Islet of Langerhans (tissue), 1 donor: ENCODE measurements at regions not wholly inside any gene's neighbourhood (a gene's known extent, or its start where the extent isn't known, plus 50 kb on each side); places are given as distances from the start of the nearest gene placed in this dataset.
"Not testable (repeated sequence)": the region's sequence is repeated elsewhere in the genome, so short reads cannot be mapped to it uniquely, and the experiment has no call there.

Source experiments
- FAIRE-seq: peaks from one replicate; lab custom pipeline; 2011; peaks lifted over from hg19 to GRCh38; lab: Jason Lieb, UNC

DNA sequence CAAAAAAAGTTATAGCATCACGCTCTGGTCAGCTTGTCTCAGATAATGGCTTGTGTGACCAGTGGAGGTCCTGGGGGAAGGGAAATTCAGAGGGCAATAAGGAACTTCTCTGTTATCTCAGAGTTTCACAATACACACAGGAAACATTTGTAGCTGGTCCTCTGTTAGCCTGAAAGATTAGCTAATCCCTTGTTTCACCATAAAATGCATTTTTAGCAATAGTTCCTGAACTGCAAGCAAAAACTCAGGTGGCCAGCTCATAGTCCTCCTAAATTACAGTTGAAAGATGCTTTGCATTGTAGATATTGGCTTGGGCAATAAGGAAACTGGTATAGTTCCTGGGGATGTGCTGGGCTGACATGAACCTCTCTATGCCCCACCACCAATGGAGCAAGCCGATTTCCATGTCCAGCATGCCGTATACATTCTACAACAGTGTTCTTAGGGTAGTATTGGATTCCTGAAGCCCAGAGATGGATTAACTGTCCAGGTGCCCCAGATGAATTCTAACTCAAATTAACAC is 141.5 kb upstream of the TBL1XR1 start:
- no peak for FAIRE-seq

DNA sequence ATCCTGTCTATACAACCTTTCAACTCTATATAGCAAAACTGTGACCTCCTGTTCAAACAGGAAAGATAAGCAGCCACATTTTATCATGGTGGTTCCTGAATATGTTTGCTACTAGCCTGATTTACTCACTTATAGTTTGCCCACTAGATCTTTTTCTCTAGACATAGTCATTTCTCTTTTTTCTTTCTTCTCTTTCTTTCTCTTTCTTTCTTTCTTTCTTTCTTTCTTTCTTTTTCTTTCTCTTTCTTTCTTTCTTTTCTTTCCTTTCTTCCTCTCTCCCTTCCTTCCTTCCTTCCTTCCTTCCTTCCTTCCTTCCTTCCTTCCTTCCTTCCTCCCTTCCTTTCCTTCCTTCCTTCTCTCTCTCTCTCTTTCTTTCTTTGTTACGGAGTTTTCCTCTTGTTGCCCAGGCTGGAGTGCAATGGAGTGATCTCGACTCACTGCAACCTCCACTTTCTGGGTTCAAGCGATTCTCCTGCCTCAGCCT is 142.0 kb upstream of the TBL1XR1 start:
- FAIRE-seq, result not testable (repeated sequence)

DNA sequence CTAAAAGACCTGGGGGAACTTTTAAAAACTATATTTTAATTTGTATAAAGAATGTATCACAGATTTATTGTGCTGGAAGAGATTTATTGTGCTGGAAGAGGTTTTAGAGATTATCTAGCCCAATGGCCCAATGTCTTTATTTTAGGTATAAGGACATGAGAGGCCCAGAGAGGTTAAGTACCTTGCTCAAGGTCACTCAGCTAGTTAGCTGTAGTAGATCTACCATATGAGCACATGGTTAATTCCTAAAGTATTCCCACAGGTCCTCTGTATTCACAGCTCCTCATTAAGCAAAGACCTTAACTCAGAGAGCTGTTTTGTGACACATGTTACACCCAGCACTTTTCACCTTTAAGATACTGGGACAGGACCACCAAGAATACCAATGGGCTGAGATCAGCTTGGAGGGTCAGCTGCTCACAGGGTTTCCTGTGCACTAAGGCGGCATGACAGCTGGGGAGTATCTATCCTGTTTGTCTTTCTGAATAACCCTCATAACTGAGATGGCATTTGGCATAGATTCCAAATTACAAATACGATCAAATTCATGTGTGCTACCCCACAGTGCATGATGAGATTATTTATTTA is 143.1 kb upstream of the TBL1XR1 start:
- FAIRE-seq, result no peak

DNA sequence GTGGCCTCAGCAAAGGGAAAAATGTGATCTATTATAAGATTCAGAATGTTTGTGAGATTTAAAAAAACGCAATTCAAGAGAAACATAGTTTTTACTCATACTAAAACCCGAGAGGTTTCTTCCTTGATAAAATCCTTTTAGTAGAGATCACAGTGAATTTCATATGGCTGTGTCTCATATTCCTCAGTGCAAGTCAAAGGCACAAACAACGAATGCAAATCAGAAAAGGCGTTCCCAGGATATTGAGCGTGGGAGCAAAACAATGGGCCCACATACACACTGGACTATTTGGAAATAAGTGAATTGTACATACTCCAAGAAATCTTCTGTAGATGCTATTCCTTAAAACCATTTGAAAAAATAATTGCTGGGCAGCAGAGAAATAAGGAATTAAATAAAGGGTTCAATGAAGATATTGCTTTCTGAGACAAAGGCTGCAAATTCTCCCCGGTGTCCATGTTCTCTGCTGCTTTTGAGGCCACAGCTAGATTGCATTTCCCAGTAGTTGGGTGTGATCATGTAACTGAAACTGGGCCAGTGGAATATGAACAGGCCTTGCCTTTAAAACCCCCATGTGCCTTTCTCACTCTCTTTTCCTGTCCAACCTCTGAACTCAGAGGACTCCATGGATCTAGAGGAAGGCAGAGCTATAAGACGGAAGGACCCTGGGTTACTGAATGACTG is 144.6 kb upstream of the TBL1XR1 start:
- no peak for FAIRE-seq

DNA sequence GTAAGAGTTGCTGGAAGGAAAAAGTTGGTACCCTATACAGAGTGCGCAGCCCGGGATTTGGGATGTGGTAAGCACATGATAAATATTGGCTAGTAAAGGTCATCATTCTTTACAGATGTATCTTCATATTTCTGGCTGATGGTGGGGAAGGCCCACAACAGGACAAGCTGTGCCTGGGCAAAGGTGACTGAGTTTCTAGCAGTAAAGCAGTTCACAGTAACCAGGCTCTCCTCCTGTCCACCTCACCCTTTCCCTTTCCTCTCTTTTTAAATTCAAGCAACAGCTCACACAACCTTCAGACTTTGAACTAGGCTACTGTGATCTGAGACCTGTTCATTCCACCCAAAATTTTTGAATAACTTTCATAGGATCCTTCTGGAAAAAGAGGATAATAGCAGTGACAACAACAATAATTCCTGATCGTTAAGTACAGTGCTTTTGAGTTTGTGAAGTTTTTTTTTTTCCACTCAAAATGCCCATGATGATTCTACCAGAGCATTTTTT is 145.9 kb upstream of the TBL1XR1 start:
- FAIRE-seq, result no peak

DNA sequence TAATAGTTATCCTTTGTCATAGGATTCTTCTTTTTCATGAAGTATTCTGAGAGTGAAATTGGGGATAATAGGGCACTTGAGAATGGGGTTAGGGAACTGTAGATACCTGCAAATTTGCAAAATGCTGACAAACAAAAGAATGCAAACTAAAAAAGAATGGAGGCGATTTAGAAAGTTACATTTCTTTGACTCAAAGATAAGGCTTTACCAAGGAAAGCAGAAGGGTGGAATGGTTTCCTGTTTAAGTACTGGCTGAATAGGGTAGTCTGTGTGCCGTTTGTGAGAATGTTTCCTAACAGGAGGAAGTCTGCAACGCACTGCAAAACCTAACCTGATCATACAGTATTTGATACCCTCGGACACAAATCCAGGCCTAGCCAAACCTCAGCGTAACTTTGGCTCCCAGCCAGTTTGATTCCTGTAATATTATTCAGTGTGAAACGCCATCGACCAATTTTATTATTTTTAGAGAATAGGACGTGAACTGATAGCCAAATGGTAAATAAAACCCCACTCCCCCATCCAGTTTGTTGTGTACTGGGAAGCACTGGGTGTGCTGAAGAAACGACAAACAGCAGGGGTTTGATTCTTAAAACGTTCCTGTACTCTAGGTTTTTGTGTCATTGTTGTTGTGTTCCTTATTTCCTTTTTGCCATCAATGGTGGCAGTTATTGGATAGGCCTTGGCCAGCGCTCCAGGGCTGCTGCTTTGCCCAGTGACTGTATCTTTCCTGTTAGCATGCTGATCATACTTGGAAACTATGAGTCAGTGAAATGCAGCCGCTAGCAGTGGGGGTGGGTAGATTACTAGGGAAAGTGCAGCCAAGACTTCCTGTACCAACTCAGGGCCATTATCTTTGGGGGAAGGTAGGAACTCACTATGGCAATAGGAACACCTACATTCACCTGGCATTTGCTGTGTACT is 148.0 kb upstream of the TBL1XR1 start:
- FAIRE-seq, result peak; percentile 97

DNA sequence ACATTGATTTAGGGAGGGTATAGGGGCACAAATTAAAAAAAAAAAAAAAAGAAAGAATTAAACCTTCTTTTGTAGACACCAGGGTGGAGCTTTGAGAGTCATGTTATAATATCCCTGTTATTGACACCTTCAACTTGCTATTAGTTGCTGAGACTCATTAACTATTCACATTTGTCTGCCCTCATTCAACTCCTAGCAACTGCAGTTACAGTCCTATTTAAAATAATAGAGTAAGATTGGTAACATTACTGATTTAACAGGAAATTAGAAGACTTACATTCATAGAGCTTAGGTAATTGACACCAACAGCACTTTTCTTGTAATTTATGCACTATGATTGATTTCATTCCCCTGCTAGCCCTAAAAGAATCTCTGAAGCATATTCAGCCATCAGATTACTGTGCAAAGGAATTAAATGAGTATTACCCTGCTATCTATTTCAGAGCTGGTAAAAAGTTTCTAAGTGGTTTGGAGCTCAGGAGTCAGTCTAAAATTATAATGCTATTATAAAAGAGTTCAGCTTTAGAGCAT is 148.8 kb upstream of the TBL1XR1 start:
- no peak for FAIRE-seq

DNA sequence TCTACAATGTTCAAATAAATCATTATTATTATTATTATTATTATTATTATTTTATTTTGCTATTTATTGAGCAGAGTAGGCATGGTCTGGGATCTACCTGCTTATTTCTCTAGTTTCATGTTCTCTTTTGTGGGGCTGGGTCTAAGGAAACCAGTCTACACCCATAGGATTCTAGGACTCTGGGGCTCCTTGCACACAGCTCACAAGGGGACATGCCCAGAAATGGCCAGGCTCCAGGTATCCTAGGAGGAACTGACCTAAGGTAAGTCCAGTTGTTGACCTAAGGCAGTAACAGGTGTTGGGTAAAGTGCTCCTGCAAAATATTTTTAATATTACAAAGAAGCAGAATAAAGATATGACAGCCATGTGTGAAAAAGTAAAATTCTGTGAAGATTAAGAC is 149.6 kb upstream of the TBL1XR1 start:
- no peak for FAIRE-seq

DNA sequence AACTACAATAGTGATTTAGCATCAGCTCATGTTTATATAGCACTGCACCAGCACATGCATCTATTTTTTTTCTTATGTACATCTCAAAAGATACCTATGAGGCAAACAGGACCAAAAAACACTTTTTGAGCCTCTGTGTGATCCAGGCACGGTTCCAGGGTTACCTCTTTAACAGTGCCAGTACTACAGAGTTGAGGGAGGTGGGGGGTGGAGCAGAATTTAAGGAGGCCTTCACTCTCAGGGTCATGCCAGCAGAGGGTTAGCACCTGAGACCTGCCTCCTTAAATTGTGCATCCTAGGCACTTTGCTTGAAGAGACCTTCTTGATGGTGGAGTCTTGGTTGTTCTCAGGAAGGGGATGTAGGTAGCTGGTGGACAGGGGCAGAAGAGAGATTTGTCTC is 150.3 kb upstream of the TBL1XR1 start:
- FAIRE-seq, result no peak

DNA sequence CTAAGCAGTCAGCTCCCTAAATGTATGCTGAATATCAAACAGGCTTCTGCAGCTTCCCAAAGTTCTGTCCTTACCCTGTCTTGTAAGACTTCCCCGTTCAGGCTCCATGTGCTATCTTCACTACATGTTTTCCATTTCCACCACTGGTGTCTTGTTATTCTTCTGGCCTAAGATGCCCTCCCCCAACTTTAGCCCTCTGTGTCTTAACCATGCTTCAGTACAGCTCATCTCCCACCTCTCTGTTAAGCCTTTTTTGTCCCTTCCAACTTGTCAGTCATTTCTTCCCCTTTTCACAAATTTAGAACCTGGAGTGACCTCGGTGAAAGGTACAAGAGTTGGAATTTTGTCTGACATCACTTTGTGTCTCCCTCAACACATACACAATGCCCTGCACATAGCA is 151.7 kb upstream of the TBL1XR1 start:
- no peak for FAIRE-seq

DNA sequence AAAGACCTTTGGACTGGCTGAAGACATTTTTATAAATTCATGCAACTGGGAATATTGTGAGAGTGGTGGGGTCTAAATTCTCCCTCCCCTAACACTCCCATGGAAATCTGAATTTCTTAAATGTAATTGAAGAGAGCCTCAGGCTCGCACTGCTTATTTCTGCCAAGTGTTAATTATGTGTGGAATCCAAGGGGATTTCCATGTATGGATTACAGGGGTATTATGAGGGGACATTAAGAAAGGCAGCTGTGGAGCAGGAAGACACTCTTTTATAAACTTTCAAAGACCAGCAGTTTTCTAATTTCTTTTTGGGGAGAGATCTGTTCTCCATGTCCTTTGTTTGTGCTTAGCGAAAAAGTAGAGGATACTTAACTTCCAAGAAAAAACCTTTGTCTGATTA is 152.1 kb upstream of the TBL1XR1 start:
- FAIRE-seq, result no peak

DNA sequence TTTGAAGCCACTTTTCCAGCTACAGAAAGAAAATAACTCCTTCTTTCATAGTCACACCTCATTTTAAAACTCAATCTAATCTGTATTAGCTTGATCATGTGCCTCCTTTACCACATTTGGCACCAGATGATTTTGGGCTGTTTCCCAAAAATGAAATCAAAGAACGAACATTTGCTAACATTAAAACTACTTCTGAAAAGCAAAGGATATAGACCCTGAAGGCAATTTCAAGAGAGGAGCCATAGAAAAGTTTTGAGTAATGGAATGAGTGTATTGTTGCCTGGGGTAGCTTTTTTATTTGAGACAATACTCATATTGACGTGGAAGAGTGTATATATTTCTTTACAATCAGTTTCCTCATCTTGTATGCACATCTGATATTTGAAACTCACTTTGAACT is 152.8 kb upstream of the TBL1XR1 start:
- no peak for FAIRE-seq

DNA sequence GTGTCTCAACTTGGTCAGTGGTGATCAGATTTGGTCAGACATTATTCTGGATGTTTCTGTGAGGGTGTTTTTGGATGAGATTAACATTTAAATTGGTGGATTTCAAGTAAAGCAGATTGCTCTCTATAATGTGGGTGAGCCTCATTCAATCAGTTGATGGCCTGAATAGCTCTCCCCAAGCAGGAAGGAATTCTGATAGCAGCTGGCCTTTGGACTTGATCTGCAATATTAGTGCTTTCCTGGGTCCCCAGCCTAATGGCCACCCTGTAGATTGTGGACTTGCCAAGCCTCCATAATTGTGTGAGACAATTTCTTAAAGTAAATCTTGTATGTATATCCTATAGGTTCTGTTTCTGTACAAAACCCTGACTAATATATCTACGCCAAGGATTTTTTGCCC is 153.9 kb upstream of the TBL1XR1 start:
- FAIRE-seq, result no peak

DNA sequence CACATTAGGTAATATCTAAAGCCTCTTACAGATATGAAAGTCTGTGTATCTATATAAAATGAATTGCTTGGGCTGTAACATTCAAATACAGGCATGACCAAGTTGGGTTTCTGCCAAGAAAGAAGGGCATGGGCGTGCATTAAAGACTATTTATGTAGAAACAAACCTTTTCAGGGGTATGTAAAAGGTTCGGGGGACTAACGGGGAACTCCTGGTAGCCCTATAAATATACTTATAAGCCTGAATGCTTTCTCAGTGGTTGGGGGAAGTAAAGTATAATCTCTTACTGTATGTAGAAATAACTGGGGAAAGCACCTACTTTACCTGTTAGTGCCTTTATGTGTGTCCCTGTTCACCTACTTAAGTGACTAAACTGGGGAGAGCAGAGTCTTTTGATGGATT is 154.5 kb upstream of the TBL1XR1 start:
- no peak for FAIRE-seq

DNA sequence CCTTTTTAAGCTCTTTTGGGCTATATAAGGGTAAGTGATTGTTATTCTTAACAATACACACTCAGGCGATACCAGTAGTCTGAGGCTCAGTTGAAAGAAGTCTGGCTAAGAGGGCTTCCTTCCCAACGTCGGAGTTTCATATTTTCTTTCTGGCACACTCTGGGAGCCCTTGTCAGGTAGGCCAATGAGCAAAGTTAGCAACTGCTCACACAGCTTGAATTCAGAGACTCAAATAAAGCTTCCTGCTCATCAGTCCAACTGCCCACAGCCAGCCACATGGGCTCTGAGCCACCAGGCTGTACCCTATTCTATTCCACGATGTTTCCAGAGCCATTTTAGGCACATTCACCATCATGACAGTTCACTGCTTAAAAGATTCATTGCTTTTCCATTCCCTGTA is 155.1 kb upstream of the TBL1XR1 start:
- no peak for FAIRE-seq

DNA sequence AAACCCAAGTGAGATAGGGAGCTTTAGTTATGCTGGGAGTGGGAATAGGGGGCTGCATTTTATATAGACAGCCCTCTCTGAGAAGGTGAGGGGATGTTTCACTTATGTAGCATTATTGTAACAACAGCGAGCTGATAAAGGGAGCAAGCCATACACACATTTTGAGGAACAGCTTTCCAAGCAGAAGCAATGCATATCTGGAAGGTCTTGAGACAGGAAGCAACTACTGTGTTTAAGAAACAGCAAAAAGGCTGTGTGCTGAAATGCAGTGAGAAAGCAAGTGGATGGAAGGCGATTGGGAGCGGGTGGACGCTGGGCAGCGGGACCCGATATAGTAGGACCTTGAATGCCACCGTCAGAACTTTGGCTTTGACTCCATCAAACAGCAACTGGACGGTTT is 155.9 kb upstream of the TBL1XR1 start:
- no peak for FAIRE-seq

DNA sequence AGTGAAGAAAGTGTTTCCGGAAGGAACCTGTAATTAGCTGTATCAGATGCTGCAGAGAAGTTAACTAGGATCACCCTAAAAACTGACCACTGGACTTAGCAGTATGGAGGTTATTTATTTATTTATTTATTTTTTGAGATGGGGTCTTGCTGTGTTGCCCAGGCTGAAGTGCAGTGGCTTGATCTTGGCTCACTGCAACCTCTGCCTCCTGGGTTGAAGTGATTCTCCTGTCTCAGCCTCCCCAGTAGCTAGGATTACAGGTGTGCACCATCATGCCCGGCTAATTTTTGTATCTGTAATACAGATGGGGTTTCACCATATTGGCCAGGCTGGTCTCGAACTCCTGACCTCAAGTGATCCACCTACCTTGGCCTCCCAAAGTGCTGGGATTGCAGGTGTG is 156.6 kb upstream of the TBL1XR1 start:
- not testable (repeated sequence) for FAIRE-seq

DNA sequence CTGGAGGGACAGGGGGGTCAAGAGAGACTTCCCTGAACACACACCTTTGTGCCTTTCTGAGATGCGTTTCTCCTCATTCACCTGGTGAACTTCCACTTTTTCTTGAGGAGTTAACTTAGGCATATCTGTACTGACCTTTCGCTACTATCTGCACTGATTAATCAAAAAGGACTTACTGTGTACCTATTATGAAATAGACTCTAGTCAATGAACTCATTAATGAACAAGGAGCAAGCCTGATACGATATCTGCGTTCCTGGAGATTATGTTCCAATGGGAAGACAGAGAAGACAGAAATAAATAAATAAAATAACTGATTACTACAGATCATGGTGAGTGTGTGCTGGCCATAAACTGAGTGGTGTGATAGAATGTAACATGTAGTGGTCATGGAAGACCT is 157.2 kb upstream of the TBL1XR1 start:
- FAIRE-seq, result no peak

DNA sequence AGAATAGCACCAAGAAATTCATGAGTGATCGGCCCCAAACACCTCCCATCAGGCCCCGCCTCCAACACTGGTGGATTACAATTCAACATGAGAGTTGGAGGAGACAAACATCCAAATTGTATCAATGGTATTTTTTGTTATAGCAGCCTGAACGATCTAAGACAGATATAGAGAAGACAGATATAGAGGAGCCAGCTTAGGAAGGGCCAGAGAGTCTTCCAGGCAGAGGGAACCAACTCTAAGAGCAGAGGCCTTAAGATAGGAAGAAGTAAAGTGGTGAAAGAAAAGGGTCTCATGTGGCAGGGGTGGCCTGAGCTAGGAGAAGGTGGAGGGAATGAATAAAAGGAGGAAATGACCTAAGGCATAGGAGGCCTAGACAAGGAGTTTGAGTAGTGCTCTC is 158.8 kb upstream of the TBL1XR1 start:
- no peak for FAIRE-seq

DNA sequence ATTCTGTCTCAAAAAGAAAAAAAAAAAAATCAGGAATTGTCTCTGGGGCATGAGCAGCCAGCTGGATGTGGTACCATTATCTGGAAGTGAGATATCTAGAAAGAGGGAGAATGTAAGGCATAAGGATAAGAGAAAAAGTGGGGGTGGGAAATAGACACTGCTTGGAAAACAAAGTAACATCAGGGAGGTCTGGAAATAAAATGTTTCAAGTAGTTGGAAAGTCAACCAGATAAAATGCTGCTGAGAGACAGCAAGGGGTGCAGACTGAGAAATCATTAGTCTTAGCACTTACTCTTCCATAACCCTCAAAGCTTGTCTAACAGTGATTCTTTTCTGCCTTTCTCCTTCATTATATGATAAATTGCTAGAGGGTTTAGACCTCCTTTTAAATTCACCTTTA is 159.7 kb upstream of the TBL1XR1 start:
- no peak for FAIRE-seq

DNA sequence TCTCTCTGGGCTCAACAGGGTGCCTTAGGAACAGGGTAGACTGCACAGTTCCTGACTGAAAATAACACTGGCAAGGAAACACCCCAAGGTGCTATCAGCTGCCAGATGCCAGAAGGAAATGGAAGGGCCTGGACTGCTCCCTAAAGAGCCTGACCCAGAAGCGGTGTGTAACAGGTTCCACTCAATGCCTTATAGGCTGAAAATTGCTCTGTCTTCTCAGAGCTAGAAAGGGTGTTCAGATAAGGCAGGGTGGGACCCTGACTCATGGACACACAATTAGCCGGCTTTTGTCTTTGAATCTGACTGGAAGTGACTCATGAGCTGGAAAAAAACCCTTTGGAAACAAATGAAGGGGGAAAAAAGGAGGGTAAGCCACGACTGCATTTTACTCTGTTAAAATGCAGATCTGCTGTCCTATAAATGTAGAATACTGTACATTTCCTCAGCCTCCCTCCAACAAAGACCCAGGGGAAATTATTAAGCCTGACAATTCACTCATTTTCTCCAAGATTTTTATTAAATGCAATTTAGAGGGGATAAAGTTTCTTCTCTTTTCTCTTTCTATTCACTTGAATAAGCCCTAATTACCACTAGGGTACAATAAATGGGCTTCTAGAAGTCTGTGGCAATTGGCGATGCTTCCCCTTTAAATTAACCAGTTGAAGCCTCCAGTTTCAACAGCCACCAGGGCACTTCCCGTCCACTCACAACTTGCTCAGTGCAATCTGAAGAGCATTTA is 160.2 kb upstream of the TBL1XR1 start:
- FAIRE-seq, result no peak
